Neural cell (in vitro differentiated cells): ENCODE measurements at regions not wholly inside any gene's neighbourhood (a gene's known extent, or its start where the extent isn't known, plus 50 kb on each side); places are given as distances from the start of the nearest gene placed in this dataset.

ENCODE experiments used
- EP300 ChIP-seq: fragments of 450-650 bp; conservative IDR thresholded peaks from 2 replicates; pipeline ENCODE4 v1.6.1; 2014; ENCODE audit warnings: antibody characterized with exemption, mild to moderate bottlenecking, moderate library complexity; ENCODE audit not compliant: poor library complexity, severe bottlenecking
- EZH2 ChIP-seq: fragments of 200-600, 300-800 bp; shearing (Covaris generic), sonication (generic); IDR thresholded peaks from 2 replicates; pipeline ENCODE4 v1.6.1; 2014; ENCODE audit warnings: antibody characterized with exemption, low read length, borderline replicate concordance, mild to moderate bottlenecking; ENCODE audit not compliant: insufficient read depth, poor library complexity, severe bottlenecking
- MXI1 ChIP-seq: fragments of 450-650 bp; conservative IDR thresholded peaks from 2 replicates; pipeline ENCODE4 v1.6.1; 2014; ENCODE audit warnings: antibody characterized with exemption, mild to moderate bottlenecking; ENCODE audit not compliant: poor library complexity, severe bottlenecking
- POLR2AphosphoS5 ChIP-seq: IDR thresholded peaks from 2 replicates; pipeline ENCODE4 v1.6.1; 2012
- RAD21 ChIP-seq: fragments of 450-650 bp; conservative IDR thresholded peaks from 2 replicates; pipeline ENCODE4 v1.6.1; 2014; ENCODE audit warnings: antibody characterized with exemption, mild to moderate bottlenecking, moderate library complexity
- SMC3 ChIP-seq: fragments of 450-650 bp; conservative IDR thresholded peaks from 2 replicates; pipeline ENCODE4 v1.6.1; 2014; ENCODE audit warnings: antibody characterized with exemption, mild to moderate bottlenecking, moderate library complexity; ENCODE audit not compliant: poor library complexity
- TAF1 ChIP-seq: IDR thresholded peaks from 2 replicates; pipeline ENCODE4 v1.6.1; 2012; ENCODE audit warnings: low read depth
- TF ChIP-seq, protein P1 (sequence below): fragments of 450-650 bp; IDR thresholded peaks from 2 replicates; pipeline ENCODE4 v1.5.1; 2014; ENCODE audit warnings: antibody characterized with exemption, mild to moderate bottlenecking, moderate library complexity; ENCODE audit not compliant: poor library complexity, severe bottlenecking
- TF ChIP-seq, protein P2 (sequence below): IDR thresholded peaks from 2 replicates; pipeline ENCODE4 v1.6.1; 2012; ENCODE audit warnings: borderline replicate concordance

DNA sequence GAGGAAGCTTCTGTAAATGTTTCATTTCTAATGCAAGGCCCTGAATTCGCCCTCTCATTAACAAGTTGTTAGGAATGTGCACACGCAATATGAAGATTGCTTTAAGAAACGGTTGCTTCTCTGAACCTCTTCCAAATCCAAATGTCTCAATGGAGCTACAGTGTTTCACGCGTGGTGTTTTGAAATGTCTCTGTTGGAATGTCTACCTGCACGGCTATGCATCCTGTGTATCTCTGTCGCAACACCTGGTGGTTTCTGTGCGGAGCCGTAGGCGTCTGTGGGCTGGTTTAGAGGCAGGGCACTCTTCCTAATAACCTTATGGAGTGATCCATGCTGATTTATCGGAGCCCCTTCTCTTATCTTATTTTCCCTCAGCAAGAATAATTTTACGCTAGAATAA, 1584.2 kb upstream of the SLC10A2 start:
- TF ChIP-seq EZH2 = no peak
- TF ChIP-seq, protein P1, sequence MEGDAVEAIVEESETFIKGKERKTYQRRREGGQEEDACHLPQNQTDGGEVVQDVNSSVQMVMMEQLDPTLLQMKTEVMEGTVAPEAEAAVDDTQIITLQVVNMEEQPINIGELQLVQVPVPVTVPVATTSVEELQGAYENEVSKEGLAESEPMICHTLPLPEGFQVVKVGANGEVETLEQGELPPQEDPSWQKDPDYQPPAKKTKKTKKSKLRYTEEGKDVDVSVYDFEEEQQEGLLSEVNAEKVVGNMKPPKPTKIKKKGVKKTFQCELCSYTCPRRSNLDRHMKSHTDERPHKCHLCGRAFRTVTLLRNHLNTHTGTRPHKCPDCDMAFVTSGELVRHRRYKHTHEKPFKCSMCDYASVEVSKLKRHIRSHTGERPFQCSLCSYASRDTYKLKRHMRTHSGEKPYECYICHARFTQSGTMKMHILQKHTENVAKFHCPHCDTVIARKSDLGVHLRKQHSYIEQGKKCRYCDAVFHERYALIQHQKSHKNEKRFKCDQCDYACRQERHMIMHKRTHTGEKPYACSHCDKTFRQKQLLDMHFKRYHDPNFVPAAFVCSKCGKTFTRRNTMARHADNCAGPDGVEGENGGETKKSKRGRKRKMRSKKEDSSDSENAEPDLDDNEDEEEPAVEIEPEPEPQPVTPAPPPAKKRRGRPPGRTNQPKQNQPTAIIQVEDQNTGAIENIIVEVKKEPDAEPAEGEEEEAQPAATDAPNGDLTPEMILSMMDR = no peak
- TF ChIP-seq, protein P2, sequence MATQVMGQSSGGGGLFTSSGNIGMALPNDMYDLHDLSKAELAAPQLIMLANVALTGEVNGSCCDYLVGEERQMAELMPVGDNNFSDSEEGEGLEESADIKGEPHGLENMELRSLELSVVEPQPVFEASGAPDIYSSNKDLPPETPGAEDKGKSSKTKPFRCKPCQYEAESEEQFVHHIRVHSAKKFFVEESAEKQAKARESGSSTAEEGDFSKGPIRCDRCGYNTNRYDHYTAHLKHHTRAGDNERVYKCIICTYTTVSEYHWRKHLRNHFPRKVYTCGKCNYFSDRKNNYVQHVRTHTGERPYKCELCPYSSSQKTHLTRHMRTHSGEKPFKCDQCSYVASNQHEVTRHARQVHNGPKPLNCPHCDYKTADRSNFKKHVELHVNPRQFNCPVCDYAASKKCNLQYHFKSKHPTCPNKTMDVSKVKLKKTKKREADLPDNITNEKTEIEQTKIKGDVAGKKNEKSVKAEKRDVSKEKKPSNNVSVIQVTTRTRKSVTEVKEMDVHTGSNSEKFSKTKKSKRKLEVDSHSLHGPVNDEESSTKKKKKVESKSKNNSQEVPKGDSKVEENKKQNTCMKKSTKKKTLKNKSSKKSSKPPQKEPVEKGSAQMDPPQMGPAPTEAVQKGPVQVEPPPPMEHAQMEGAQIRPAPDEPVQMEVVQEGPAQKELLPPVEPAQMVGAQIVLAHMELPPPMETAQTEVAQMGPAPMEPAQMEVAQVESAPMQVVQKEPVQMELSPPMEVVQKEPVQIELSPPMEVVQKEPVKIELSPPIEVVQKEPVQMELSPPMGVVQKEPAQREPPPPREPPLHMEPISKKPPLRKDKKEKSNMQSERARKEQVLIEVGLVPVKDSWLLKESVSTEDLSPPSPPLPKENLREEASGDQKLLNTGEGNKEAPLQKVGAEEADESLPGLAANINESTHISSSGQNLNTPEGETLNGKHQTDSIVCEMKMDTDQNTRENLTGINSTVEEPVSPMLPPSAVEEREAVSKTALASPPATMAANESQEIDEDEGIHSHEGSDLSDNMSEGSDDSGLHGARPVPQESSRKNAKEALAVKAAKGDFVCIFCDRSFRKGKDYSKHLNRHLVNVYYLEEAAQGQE = no peak
- no peak for TF ChIP-seq MXI1
- no peak for TF ChIP-seq POLR2AphosphoS5
- TF ChIP-seq SMC3 = no peak
- no peak for TF ChIP-seq EP300
- no peak for TF ChIP-seq TAF1
- no peak for TF ChIP-seq RAD21
